DMS153 treated with DMSO at 0.1 percent for 48 hours (cell line): ENCODE measurements at regions not wholly inside any gene's neighbourhood (a gene's known extent, or its start where the extent isn't known, plus 50 kb on each side); places are given as distances from the start of the nearest gene placed in this dataset.

Source experiments
- DNase-seq: peaks from one replicate; lab custom pipeline; 2025; ENCODE audit not compliant: unreplicated experiment; lab: John Stamatoyannopoulos, UW

DNA sequence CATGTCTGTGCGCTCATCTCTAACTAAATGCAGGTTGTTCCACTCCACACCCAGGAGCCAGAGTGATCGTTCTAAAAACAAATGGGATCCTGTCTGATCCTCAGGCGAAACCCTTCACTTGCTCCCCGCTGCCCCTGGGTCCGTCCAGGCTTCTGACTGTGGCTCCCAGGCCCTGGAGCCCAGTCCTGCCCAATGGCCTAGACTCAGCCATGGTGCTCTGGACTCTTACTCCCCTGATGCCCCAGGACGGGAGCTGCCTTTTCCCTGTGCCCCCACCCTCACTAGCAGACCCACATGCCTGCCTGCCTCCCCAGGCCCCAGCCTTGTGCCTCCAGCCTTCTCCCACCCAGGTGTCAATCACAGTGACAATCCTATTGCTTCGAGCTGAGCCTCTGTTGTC lies 256.7 kb downstream of the BMP7 start:
- DNase-seq: no peak

DNA sequence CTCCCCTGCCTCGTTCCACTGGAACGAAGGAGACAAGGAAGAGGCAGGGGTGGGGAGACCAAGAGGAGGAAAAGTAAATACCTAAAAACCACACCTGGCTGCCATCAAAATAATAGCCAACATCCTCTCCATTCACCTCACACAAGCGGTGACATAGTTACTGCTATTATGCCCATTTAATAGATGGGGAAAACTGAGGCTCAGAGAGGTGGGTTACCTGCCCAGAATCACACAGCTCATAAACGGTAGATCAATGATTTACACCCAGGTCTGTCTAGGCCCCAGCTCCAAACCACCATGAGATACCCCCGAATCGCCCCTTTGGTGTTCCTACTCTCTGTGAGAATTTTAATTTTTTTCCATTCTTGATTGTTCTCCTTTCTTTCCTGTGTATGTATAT lies 253.8 kb downstream of the BMP7 start:
- no peak for DNase-seq

- no peak for DNase-seq
Measured at GRCh38 chr20:57013217-57013616, 253.2 kb downstream of the BMP7 start.

DNA sequence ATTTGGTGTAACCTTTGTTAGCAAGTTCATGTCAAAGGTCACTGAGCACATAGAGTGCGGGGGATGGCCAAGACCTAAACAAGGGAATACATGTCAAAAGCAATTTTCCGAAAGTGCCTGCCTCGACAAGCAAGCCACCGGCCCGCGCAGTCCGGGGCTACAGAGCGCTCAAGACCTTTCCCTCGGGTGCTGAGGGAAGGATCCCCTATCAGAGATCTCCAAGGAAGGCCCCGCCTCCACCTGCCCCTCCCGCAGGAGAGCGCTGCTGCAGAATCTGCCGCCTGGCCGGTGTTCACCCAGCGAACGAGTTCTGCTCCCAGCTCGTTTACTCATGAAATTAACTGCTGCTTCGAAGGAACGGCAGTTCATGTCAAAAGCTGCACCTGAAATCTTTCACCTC lies 252.7 kb downstream of the BMP7 start:
- no peak for DNase-seq

DNA sequence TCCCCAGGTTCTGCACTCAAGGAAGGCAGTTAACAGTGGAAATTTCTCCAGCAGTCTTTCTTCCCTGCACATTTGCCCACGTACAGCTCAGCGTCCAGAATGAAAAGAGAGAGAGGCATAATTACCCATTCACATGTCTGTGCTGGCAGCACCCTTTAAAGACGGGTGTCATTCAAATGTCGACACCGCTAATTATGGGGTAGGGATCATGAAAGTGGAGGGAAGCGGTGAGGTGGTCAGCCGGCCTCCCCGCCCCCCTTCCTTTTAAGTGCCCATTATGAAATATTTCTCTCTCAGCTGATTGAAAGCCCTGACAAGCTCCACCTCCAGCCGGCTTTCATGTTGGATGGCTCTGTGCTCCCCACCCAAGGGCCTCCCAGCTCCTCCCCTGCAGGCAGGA lies 246.1 kb downstream of the BMP7 start:
- no peak for DNase-seq

- DNase-seq: no peak
Measured at GRCh38 chr20:57022306-57022705, 244.1 kb downstream of the BMP7 start.

- no peak for DNase-seq
Measured at GRCh38 chr20:57023007-57023406, 243.4 kb downstream of the BMP7 start.

DNA sequence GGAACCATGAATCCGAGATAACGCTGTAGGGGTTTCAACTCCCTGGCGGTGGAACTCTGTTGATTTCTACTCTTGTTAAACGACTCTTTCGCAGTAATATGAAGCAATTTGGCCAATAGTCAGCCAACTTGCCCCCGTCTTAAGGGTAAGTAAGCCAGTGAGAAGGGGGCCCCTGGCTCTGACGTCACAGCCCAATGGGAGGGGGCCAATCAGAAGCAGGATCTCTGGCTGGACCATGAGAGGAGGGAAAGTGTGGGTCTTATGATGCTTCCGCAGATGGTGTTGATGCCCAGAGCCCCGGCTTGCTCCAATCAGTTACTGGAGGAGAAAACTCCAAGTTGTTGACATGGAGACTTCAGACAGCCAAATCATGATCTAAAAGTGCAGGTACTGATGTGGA lies 242.4 kb downstream of the BMP7 start:
- no peak for DNase-seq

DNA sequence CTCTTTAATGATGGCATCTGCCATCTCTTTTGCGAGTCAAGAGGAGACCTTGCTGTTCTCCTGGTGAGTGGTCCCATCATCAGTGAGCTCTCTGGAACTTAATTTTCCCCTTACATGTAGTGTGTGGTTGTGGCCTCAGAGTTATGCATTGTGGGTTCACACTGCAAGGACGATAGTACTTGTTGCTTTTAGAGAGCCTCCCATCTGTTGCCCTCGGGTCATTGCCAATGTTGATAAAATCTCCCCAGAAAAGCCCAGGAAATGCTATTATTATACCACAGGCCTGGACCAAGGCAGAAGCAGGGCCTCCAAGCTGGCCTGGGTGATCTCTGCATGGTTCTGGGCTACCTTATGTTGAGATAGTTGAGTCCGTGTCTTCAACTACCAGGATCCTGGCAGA lies 241.6 kb downstream of the BMP7 start:
- no peak for DNase-seq

DNA sequence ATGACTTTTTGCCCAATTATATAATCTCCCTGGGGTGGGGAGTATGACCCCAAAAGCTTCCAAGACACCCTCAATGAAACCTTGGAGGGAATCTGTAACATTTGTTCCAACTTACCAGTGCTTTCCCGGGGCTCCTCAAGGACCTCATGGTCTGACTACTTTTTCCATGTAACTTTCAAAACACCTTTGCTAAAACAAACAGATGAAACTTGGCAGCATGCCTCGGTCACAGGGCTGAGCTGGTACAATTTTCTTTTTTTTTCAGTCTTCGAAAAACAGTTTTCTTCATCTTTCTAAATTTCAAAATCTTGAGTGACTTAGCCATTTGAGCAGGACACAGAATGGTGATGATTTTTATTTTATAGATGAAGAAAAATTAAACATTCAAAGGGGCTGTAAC lies 241.2 kb downstream of the BMP7 start:
- no peak for DNase-seq

DNA sequence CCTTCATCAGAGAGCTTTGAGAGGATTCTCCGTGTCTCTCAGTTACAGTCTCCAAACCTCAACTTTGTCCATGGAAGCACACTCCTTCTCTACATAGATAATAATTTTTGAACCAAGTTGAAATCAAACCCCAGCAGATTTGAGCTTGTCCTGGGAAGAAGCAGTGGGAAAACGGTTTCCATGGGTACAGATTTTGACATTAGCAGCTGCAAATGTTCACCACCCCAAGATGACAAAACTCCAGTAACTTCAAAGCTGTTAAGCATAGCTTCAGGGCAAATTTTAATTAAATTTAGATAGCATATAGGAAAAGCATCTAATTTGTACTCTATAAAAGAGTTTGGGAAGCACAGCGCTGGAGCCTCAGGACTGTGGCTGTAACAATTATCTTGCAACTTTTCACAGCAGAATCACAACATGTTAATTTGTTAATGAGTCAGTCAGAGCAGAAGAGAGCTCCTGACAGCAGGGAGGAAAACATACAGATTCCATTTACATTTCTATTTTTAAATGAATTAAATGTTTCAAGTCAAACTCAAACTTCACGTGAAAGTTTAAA lies 240.7 kb downstream of the BMP7 start:
- no peak for DNase-seq

GRCh38 chr20:57027777-57028176 lies 238.7 kb downstream of the BMP7 start:
- no peak for DNase-seq

DNA sequence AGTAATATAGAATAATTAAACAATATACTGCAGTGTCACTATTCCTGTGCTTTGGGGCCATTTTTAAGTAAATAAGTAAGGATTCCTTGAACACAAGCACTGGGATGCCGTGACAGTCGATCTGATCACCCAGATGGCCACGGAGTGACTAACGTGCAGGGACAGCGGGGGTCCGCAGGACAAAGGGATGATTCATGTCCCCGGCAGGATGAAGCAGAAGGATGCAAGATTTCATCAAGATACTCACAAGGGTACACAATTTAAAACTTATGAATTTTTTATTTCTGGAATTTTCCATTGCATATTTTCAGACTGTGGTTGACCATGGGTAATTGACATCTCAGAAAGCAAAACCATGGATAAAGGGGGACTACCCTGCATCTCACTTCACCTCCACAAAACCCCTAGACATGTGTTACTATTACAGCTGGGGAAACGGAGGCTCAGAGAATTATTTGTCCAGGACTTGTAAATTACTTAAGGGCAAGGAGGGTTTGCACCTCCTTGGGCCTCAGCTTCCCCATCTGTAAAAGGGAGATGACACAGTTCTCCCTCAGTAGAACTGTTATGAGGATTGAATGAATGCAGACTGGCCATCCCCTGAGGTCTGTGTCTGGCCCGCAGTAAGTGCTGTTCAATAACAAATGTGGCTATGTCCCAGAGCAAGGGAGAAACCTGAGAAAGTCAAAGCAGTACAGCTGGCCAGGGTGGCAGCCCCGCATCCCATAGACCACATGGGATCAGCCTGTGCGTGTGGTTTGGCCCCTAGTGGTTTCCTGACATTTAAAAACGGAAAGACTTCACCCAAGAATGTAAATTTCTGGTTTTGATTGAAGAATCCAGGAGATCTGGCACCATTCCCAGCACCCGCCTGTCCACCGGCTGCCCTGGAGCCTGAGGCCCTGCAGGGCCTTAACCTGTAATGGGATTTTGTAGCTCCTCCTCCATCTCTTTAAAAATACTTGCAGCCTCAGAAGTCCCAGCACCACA lies 235.5 kb downstream of the BMP7 start:
- DNase-seq: no peak

- DNase-seq: no peak
Measured at GRCh38 chr20:57031867-57032355, 234.5 kb downstream of the BMP7 start.

DNA sequence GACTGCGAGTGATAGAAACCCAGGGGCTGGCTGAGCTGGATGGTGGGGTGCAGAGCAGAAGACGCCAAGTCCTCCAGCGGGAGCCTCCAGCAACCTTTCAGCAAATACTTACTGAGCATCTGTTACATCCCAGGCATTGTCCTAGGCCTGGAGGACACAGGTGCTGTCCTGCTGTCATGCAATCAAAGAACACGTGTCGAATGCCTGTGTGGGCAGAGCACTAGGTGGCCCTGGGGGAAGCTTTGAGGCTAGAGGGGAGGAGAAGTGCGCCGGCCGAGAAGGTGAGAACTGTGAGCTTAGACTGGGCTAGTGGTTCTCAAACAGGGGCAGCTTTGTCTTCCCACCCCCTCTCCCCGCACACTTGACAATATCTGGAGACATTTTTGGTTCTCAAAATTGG lies 233.6 kb downstream of the BMP7 start:
- DNase-seq: no peak

DNA sequence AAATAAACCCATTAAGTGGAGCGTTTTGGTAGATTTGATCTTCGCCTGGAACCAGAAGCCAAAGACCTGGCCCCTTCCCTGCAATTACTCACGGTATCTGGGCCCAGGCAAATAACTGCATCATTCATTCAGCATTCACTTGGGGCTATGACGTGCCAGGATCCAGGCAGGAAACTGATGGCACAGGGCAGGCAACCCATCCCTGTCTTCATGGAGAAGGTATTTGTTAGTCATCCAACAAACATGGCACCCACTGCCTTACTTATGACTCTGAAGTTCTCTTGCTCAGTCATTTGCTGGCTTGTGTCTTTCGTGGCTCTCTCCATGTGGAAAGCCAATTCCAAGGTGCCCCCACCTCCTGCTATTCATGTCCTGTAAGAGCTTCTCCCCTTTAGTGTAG lies 232.4 kb downstream of the BMP7 start:
- DNase-seq: no peak

GRCh38 chr20:57037689-57038088 lies 228.8 kb downstream of the BMP7 start:
- no peak for DNase-seq

DNA sequence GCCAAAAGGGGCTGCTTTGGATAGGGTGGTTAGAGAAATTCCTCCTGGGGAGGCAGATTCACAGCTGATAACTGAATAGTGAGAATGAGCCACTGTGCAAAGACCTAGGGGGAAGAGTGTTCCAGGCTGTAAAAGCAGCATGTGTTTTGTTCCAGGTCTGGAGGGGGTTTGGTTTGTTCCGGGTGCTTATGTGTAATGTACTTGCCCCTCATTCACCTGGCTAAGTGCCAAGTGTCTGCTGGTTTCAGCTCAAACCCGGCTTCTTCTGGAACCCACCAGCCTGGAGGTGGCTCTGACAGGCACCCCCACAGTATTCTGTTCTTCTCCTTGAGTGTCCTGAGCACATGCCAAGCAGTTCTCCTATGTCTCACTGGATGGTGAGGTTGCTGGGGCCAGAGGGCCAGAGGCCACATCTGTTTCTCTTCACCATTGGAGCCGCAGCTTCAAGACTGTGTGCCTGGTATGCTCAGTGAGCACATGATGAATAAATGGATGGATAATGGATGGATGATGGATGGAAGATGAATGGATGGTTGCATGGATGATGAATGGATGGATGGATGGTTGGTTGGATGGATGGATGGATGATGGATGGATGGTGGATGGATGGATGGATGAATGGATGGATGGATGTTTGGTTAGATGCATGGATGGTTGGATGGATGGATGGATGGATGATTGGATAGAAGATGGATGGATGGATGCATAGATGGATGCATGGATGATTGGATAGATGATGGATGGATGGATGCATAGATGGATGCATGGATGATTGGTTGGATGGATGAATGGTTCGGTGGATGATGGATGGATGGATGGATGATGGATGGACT lies 227.6 kb downstream of the BMP7 start:
- no peak for DNase-seq

- DNase-seq: no peak
Measured at GRCh38 chr20:57040466-57040865, 226.0 kb downstream of the BMP7 start.

DNA sequence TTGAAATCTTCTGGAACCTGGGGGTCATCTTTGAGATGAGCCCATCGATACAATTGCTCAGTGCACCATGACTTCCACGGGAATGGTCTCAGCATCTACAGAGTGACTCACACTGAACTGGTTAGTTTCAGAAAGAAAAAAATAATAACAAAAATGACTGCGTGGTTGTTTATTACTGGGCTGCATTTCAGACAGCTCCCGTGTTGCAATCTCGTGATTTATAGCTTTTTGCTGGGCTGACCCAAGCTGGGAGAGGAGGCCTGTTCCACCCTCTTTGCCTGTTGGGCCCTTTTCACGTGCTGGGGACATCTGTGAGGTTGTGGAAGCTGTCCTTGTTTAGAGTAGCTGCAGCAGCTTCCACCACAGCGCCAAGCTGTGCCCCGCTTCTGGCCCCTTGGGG lies 225.5 kb downstream of the BMP7 start:
- DNase-seq: no peak

DNA sequence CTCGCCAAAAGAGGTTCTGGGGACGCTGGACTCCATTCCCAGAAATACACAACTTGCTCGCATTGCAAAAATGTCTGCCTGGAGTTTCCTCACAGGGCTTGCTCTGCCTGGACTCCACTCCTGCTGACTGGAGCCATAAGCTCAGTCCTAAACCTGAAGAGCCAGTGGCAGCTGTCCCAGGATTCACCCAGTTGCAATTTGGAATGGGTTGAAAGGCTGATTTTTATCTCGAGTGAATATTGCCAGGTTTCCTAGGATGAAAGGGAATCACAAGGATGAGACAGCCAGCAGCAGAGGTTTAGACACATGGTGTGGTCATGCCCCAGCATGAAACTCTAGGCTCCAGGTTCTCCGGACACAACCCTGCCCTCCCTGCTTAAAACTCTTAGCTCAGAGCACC lies 223.3 kb downstream of the BMP7 start:
- DNase-seq: no peak
